OCI-LY3 (cell line): ENCODE measurements at regions not wholly inside any gene's neighbourhood (a gene's known extent, or its start where the extent isn't known, plus 50 kb on each side); places are given as distances from the start of the nearest gene placed in this dataset.

Experiments used
- H2AFZ ChIP-seq: fragments of 200-600, 300-600 bp; shearing (Covaris generic); 2 replicates; pipeline ENCODE4 v1.6.0; 2014; ENCODE audit warnings: antibody characterized with exemption, low read depth, low read length
- H3K27ac ChIP-seq: fragments of 200-600, 300-600 bp; sonication (generic); 2 replicates; pipeline ENCODE4 v1.5.1; 2014; ENCODE audit warnings: mild to moderate bottlenecking, low read length, moderate library complexity, mixed read lengths
- H3K27me3 ChIP-seq: fragments of 200-600, 300-600 bp; sonication (generic); 2 replicates; pipeline ENCODE4 v1.6.1; 2014; ENCODE audit warnings: low read depth, low read length, mixed read lengths
- H3K36me3 ChIP-seq: fragments of 200-600, 300-600 bp; sonication (generic); replicated peaks from 2 replicates; pipeline ENCODE3; 2014; ENCODE audit warnings: low read depth, low read length, mixed read lengths
- H3K4me1 ChIP-seq: fragments of 300-600, 200-600 bp; sonication (generic); 2 replicates; pipeline ENCODE4 v1.6.1; 2014; ENCODE audit warnings: low read length, mixed read lengths
- H3K4me2 ChIP-seq: fragments of 200-600, 300-600 bp; sonication (generic); 2 replicates; pipeline ENCODE4 v1.6.1; 2014; ENCODE audit warnings: low read length, mixed read lengths
- H3K4me3 ChIP-seq: fragments of 300-600, 200-600 bp; sonication (generic); 2 replicates; pipeline ENCODE4 v1.5.1; 2014; ENCODE audit warnings: antibody characterized with exemption, mild to moderate bottlenecking, low read length, moderate library complexity
- H3K79me2 ChIP-seq: fragments of 300-600, 200-600 bp; shearing (Covaris generic); 2 replicates; pipeline ENCODE4 v1.6.1; 2014; ENCODE audit warnings: mild to moderate bottlenecking, low read length, mixed read lengths
- H3K9ac ChIP-seq: fragments of 300-600, 200-600 bp; shearing (Covaris generic); 2 replicates; pipeline ENCODE4 v1.6.0; 2014; ENCODE audit warnings: mild to moderate bottlenecking, low read length, moderate library complexity
- H3K9me3 ChIP-seq: fragments of 200-600, 300-600 bp; shearing (Covaris generic); 2 replicates; pipeline ENCODE4 v1.6.1; 2014; ENCODE audit warnings: low read length, mixed read lengths; ENCODE audit not compliant: insufficient read depth
- H4K20me1 ChIP-seq: fragments of 200-600, 300-600 bp; sonication (generic); 2 replicates; pipeline ENCODE4 v1.6.1; 2016; ENCODE audit warnings: low read length, mixed read lengths; ENCODE audit not compliant: insufficient read depth
- EZH2phosphoT487 ChIP-seq: fragments of 200-600 bp; shearing (Covaris generic); IDR thresholded peaks from 2 replicates; pipeline ENCODE4 v1.6.1; 2018; ENCODE audit warnings: antibody characterized with exemption, mixed run types, low read depth
- TF ChIP-seq, protein P1 (sequence below): fragments of 200-600, 300-600 bp; sonication (generic); IDR thresholded peaks from 2 replicates; pipeline ENCODE4 v1.5.1; 2014; ENCODE audit warnings: antibody characterized with exemption, low read length, low read depth

DNA sequence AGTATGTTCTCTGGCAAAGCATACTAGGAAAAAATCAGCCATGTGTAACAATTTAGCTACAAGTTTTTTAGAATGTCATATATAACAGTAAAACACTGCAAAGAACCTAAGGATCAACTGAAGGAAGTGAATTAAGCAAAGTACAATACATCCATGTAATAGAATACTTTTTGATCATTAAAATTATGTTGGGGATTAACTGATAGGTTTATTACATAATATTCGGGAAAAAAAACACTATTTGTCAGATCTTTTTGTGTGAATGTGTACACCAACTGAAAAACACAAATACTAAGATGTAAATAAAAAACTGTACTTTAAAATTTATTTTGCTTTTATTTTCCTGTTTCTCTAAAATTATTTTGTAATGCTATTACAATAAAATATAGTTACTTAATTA is 185.5 kb upstream of the DYNLRB2 start:
- Histone ChIP-seq H2AFZ (no peak overlapping the region), H3K9me3 (no peaks in the 10 kb centered on the region), H3K4me3 (no peak overlapping the region), H3K4me2 (no peak overlapping the region), H3K27ac (no peak overlapping the region), H3K79me2 (no peaks in the 10 kb centered on the region), H3K36me3 (no peaks in the 10 kb centered on the region), H3K27me3 (0 out of 2 replicates have a peak, but pooled peaks cover 12% of the 10 kb centered on the region), H3K9ac (no peak overlapping the region), H3K4me1 (no peaks in the 10 kb centered on the region), H4K20me1 (no peaks in the 10 kb centered on the region)
- TF ChIP-seq, protein P1, sequence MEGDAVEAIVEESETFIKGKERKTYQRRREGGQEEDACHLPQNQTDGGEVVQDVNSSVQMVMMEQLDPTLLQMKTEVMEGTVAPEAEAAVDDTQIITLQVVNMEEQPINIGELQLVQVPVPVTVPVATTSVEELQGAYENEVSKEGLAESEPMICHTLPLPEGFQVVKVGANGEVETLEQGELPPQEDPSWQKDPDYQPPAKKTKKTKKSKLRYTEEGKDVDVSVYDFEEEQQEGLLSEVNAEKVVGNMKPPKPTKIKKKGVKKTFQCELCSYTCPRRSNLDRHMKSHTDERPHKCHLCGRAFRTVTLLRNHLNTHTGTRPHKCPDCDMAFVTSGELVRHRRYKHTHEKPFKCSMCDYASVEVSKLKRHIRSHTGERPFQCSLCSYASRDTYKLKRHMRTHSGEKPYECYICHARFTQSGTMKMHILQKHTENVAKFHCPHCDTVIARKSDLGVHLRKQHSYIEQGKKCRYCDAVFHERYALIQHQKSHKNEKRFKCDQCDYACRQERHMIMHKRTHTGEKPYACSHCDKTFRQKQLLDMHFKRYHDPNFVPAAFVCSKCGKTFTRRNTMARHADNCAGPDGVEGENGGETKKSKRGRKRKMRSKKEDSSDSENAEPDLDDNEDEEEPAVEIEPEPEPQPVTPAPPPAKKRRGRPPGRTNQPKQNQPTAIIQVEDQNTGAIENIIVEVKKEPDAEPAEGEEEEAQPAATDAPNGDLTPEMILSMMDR = no peak
- TF ChIP-seq EZH2phosphoT487 = no peak

DNA sequence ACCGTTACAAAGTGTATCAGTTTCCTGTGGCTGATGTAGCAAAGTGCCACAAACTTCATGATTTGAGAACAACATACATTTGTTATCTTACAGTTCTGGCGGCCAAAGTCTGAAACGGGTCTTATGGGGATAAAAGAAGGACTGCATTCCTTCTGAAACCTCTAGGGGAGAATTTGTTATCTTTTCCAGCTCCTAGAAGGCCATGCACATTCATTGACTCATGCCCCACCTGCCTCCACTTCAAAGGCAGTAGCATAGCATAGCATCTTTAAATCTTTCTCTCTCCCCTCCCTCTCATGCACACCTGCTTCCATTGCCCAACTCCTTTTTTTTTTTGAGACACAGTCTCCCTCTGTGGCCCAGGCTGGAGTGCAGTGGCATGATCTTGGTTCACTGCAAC is 190.7 kb upstream of the DYNLRB2 start:
- Histone ChIP-seq H3K36me3 (no peaks in the 10 kb centered on the region), H3K4me3 (no peak overlapping the region), H4K20me1 (no peaks in the 10 kb centered on the region; the same call in 1 of the 2 replicates), H3K27me3 (peaks cover 18% of the 10 kb centered on the region; the same call in 1 of the 2 replicates), H2AFZ (no peak overlapping the region), H3K4me1 (peaks cover 10% of the 10 kb centered on the region), H3K27ac (no peak overlapping the region), H3K9ac (no peak overlapping the region), H3K9me3 (no peaks in the 10 kb centered on the region), H3K4me2 (no peak overlapping the region), H3K79me2 (no peaks in the 10 kb centered on the region)
- TF ChIP-seq EZH2phosphoT487 = no peak
- TF ChIP-seq, protein P1 = no peak

DNA sequence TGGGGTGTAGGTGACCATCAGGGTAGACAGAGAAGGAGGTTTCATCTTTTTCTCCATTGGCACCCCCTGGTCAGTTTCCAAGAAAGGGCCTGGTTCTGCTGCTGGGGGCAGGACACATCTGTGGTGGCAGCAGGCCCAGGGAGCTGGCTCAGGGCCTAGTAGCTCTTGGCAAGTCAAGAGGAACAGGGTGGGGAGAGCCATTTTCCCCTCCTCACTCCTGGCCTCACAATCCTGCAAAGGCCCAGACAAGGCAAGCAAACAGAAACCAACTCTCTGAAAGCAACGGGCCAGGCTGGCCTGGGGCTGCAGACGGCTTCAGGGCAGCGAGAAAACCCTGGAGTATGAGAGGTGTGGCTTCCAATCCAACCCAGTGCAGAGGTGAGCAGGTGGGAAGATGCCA is 192.9 kb upstream of the DYNLRB2 start:
- no peak overlapping the region for H3K27ac ChIP-seq

DNA sequence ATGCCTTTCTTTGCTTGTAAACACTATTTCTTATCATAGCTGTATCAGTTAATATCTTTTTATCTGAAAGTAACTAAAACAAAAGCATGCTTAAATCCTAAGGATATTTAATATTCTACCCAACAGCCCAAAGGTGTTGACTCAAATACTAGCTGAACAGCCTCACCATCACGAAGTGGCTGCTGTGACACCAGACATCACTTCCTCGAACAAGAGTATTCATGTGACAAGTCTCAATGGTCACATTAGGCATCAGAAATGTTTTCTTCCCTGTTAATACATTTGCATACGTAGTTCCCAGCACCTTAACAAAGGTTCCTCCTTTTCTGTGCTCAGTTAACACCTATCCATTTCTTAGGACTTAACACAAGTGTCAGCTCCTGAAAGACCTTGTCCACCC is 193.8 kb upstream of the DYNLRB2 start:
- Histone ChIP-seq H3K79me2 (no peaks in the 10 kb centered on the region), H3K27me3 (peaks cover 36% of the 10 kb centered on the region; the same call in 1 of the 2 replicates), H3K9ac (no peak overlapping the region), H3K9me3 (no peaks in the 10 kb centered on the region), H3K36me3 (no peaks in the 10 kb centered on the region), H3K4me3 (no peak overlapping the region), H3K4me2 (no peak overlapping the region), H2AFZ (no peak overlapping the region), H3K4me1 (peaks cover 10% of the 10 kb centered on the region), H3K27ac (no peak overlapping the region), H4K20me1 (no peaks in the 10 kb centered on the region; the same call in 1 of the 2 replicates)
- TF ChIP-seq EZH2phosphoT487 = no peak
- TF ChIP-seq, protein P1 = no peak

More for the DNA sequence above, 192.9 kb upstream of the DYNLRB2 start:
- no peak overlapping the region for H3K4me3 ChIP-seq
- H3K4me1 ChIP-seq = peaks cover 10% of the 10 kb centered on the region
- H3K4me2 ChIP-seq = no peak overlapping the region
- no peak for TF ChIP-seq EZH2phosphoT487
- TF ChIP-seq, protein P1 = no peak
- H3K36me3 ChIP-seq = no peaks in the 10 kb centered on the region
- no peak overlapping the region for H3K9ac ChIP-seq
- no peak overlapping the region for H2AFZ ChIP-seq
- peaks cover 32% of the 10 kb centered on the region; the same call in 1 of the 2 replicates for H3K27me3 ChIP-seq
- no peaks in the 10 kb centered on the region for H3K79me2 ChIP-seq
- H4K20me1 ChIP-seq = no peaks in the 10 kb centered on the region; the same call in 1 of the 2 replicates
- no peaks in the 10 kb centered on the region for H3K9me3 ChIP-seq
